ENCODE measurements at regions not wholly inside any gene's neighbourhood (a gene's known extent, or its start where the extent isn't known, plus 50 kb on each side); places are given as distances from the start of the nearest gene placed in this dataset.
"Not testable (repeated sequence)": the region's sequence is repeated elsewhere in the genome, so short reads cannot be mapped to it uniquely, and the experiment has no call there.

- no peak for DNase-seq (ENCODE audit: low spot score)
These were observed 249.0 kb upstream of the ID2 start for GRCh38 chr2:8432706-8433336.

- DNase-seq (ENCODE audit: low spot score): no peak
These were observed 248.5 kb upstream of the ID2 start for GRCh38 chr2:8433390-8433789.

- no peak for DNase-seq (ENCODE audit: low spot score)
These were observed 246.2 kb upstream of the ID2 start for GRCh38 chr2:8435608-8436007.

GRCh38 chr2:8436585-8436984 lies 245.3 kb upstream of the ID2 start:
- no peak for DNase-seq (ENCODE audit: low spot score)

- no peak for DNase-seq (ENCODE audit: low spot score)
These were observed 244.5 kb upstream of the ID2 start for GRCh38 chr2:8437228-8437948.

- no peak for DNase-seq (ENCODE audit: low spot score)
These were observed 243.9 kb upstream of the ID2 start for GRCh38 chr2:8437949-8438400.

GRCh38 chr2:8438476-8438875 lies 243.4 kb upstream of the ID2 start:
- no peak for DNase-seq (ENCODE audit: low spot score)

- no peak for DNase-seq (ENCODE audit: low spot score)
These were observed 242.9 kb upstream of the ID2 start for GRCh38 chr2:8438996-8439395.

- no peak for DNase-seq (ENCODE audit: low spot score)
These were observed 241.7 kb upstream of the ID2 start for GRCh38 chr2:8440029-8440778.

GRCh38 chr2:8441371-8441770 lies 240.5 kb upstream of the ID2 start:
- DNase-seq (ENCODE audit: low spot score): no peak

- DNase-seq (ENCODE audit: low spot score): no peak
These were observed 239.9 kb upstream of the ID2 start for GRCh38 chr2:8441986-8442385.

- DNase-seq (ENCODE audit: low spot score): no peak
These were observed 238.9 kb upstream of the ID2 start for GRCh38 chr2:8442833-8443486.

GRCh38 chr2:8445580-8445979 lies 236.3 kb upstream of the ID2 start:
- no peak for DNase-seq (ENCODE audit: low spot score)

GRCh38 chr2:8446751-8447150 lies 235.1 kb upstream of the ID2 start:
- DNase-seq (ENCODE audit: low spot score): not testable (repeated sequence)

GRCh38 chr2:8447610-8448221 lies 234.1 kb upstream of the ID2 start:
- no peak for DNase-seq (ENCODE audit: low spot score)

GRCh38 chr2:8448824-8449556 lies 232.9 kb upstream of the ID2 start:
- DNase-seq (ENCODE audit: low spot score): no peak

GRCh38 chr2:8451273-8451672 lies 230.6 kb upstream of the ID2 start:
- no peak for DNase-seq (ENCODE audit: low spot score)

- DNase-seq (ENCODE audit: low spot score): no peak
These were observed 229.6 kb upstream of the ID2 start for GRCh38 chr2:8452296-8452695.

- DNase-seq (ENCODE audit: low spot score): no peak
These were observed 228.6 kb upstream of the ID2 start for GRCh38 chr2:8452979-8453903.

- no peak for DNase-seq (ENCODE audit: low spot score)
These were observed 228.0 kb upstream of the ID2 start for GRCh38 chr2:8453904-8454302.

All from HuH-7.5 (cell line).